IMR-90 (cell line): ENCODE measurements at regions not wholly inside any gene's neighbourhood (a gene's known extent, or its start where the extent isn't known, plus 50 kb on each side); places are given as distances from the start of the nearest gene placed in this dataset.

ENCODE experiments used
- ATAC-seq: fragments of 200-7000 bp; cut with Tn5 transposase; 2 replicates; pipeline ENCODE4 v1.9.1; 2020; ENCODE audit warnings: low read depth, mild to moderate bottlenecking, moderate library complexity
- BruUV-seq: library from RNA; stranded (reverse); fragments of 400-500 nt; replicated peaks from 2 replicates; lab custom pipeline; 2021; lab: Mats Ljungman, UMichigan
- CTCF ChIA-PET: fragments of 300-600 bp; formaldehyde crosslinking; extraction: SDS; loops from one replicate; lab custom pipeline; 2021; ENCODE audit warnings: antibody characterized with exemption; lab: Yijun Ruan, JAX
- POLR2A ChIA-PET: fragments of 300-600 bp; sonication (Branson Sonifier 250); formaldehyde crosslinking; loops from one replicate; lab custom pipeline; 2022; ENCODE audit warnings: antibody characterized with exemption; ENCODE audit not compliant: unreplicated experiment; lab: Charles Lee
- DNase-seq: peaks from one replicate; pipeline ENCODE4 v3.0.0; 2013
- H2AFZ ChIP-seq: replicated peaks from 2 replicates; pipeline ENCODE3; 2013; ENCODE audit warnings: low read length, mild to moderate bottlenecking; ENCODE audit not compliant: poor library complexity
- H2AK5ac ChIP-seq: 2 replicates; pipeline ENCODE4 v1.6.1; 2013; ENCODE audit warnings: low read depth, low read length, inconsistent platforms
- H2AK9ac ChIP-seq: replicated peaks from 2 replicates; pipeline ENCODE3; 2013; ENCODE audit warnings: mild to moderate bottlenecking, low read depth, low read length, moderate library complexity; ENCODE audit not compliant: poor library complexity
- H2BK120ac ChIP-seq: 2 replicates; pipeline ENCODE4 v1.6.1; 2013; ENCODE audit warnings: low read depth, low read length, inconsistent platforms
- H2BK15ac ChIP-seq: 3 replicates; pipeline ENCODE4 v1.6.1; 2013; ENCODE audit warnings: low read depth, low read length, inconsistent platforms
- H2BK20ac ChIP-seq: 2 replicates; pipeline ENCODE4 v1.6.1; 2013; ENCODE audit warnings: low read depth, mild to moderate bottlenecking, inconsistent platforms, low read length, moderate library complexity
- H2BK5ac ChIP-seq: 2 replicates; pipeline ENCODE4 v1.6.1; 2013; ENCODE audit warnings: mild to moderate bottlenecking, low read depth, low read length, inconsistent platforms; ENCODE audit not compliant: poor library complexity, severe bottlenecking
- H3K14ac ChIP-seq: replicated peaks from 2 replicates; pipeline ENCODE4 v1.6.1; 2013; ENCODE audit warnings: low read depth, low read length, inconsistent platforms
- H3K18ac ChIP-seq: 2 replicates; pipeline ENCODE4 v1.6.1; 2013; ENCODE audit warnings: low read depth, low read length, control low read depth
- H3K23ac ChIP-seq: 2 replicates; pipeline ENCODE4 v1.6.1; 2013; ENCODE audit warnings: low read depth, low read length, inconsistent platforms
- H3K27ac ChIP-seq: 2 replicates; pipeline ENCODE4 v1.5.1; 2013; ENCODE audit warnings: mild to moderate bottlenecking, control low read depth, low read length; ENCODE audit not compliant: insufficient read depth
- H3K27me3 ChIP-seq: 2 replicates; pipeline ENCODE4 v1.6.1; 2013; ENCODE audit warnings: low read length; ENCODE audit not compliant: control insufficient read depth, insufficient read depth
- H3K36me3 ChIP-seq: 2 replicates; pipeline ENCODE4 v1.6.1; 2013; ENCODE audit warnings: low read length, mixed read lengths; ENCODE audit not compliant: control insufficient read depth, insufficient read depth
- H3K4ac ChIP-seq: 2 replicates; pipeline ENCODE4 v1.6.1; 2013; ENCODE audit warnings: low read depth, low read length, inconsistent platforms
- H3K4me1 ChIP-seq: 2 replicates; pipeline ENCODE4 v1.6.1; 2013; ENCODE audit warnings: low read length, mixed read lengths; ENCODE audit not compliant: control insufficient read depth, insufficient read depth
- H3K4me2 ChIP-seq: 2 replicates; pipeline ENCODE4 v1.6.1; 2013; ENCODE audit warnings: low read depth, mild to moderate bottlenecking, control low read depth, low read length, moderate library complexity
- H3K4me3 ChIP-seq: 2 replicates; pipeline ENCODE4 v1.5.1; 2013; ENCODE audit warnings: low read depth, mild to moderate bottlenecking, control low read depth, low read length, moderate library complexity; ENCODE audit not compliant: insufficient read depth
- H3K56ac ChIP-seq: 2 replicates; pipeline ENCODE4 v1.6.1; 2013; ENCODE audit warnings: low read length, inconsistent platforms; ENCODE audit not compliant: insufficient read depth; ENCODE audit errors: extremely low read depth
- H3K79me1 ChIP-seq, 2 experiments: 2 replicates each; pipeline ENCODE4 v1.6.1; 2013; ENCODE audit warnings: low read length in 2 of 2, inconsistent platforms in 1 of 2, low read depth in 1 of 2
- H3K9ac ChIP-seq: 2 replicates; pipeline ENCODE4 v1.6.1; 2013; ENCODE audit warnings: low read depth, low read length, control low read depth
- H3K9me1 ChIP-seq: 2 replicates; pipeline ENCODE4 v1.6.1; 2013; ENCODE audit warnings: low read length, inconsistent platforms; ENCODE audit not compliant: insufficient read depth
- H3K9me3 ChIP-seq: 2 replicates; pipeline ENCODE4 v1.6.1; 2013; ENCODE audit warnings: low read length; ENCODE audit not compliant: control insufficient read depth, insufficient read depth
- H4K20me1 ChIP-seq: 2 replicates; pipeline ENCODE4 v1.6.1; 2013; ENCODE audit warnings: low read length, inconsistent platforms; ENCODE audit not compliant: insufficient read depth
- H4K5ac ChIP-seq: 2 replicates; pipeline ENCODE4 v1.6.1; 2013; ENCODE audit warnings: mild to moderate bottlenecking, low read depth, low read length, control low read depth
- H4K8ac ChIP-seq, 2 experiments: 2 replicates each; pipeline ENCODE4 v1.6.1; 2013; ENCODE audit warnings: low read depth in 2 of 2, low read length in 2 of 2, control low read depth in 1 of 2, inconsistent platforms in 1 of 2
- H4K91ac ChIP-seq: 2 replicates; pipeline ENCODE4 v1.6.1; 2013; ENCODE audit warnings: low read depth, low read length, inconsistent platforms; ENCODE audit not compliant: insufficient read depth
- BHLHE40 ChIP-seq: fragments of 150-350 bp; IDR thresholded peaks from 2 replicates; pipeline ENCODE4 v1.6.1; 2016; ENCODE audit warnings: mild to moderate bottlenecking, low read depth, low read length
- CEBPB ChIP-seq: IDR thresholded peaks from 2 replicates; pipeline ENCODE4 v1.6.1; 2012; ENCODE audit warnings: low read depth, low read length, improper control_type of control experiment
- CHD1 ChIP-seq: IDR thresholded peaks from 2 replicates; pipeline ENCODE4 v1.6.1; 2012; ENCODE audit warnings: low read depth, low read length, improper control_type of control experiment
- CTCF ChIP-seq: conservative IDR thresholded peaks from 2 replicates; pipeline ENCODE4 v1.5.1; 2012; ENCODE audit warnings: mild to moderate bottlenecking, low read depth, low read length, improper control_type of control experiment
- FOS ChIP-seq: fragments of 150-350 bp; IDR thresholded peaks from 2 replicates; pipeline ENCODE4 v1.6.1; 2016; ENCODE audit warnings: low read depth, low read length
- MAFK ChIP-seq: IDR thresholded peaks from 2 replicates; pipeline ENCODE4 v1.6.1; 2012; ENCODE audit warnings: low read depth, low read length, improper control_type of control experiment
- MAZ ChIP-seq: IDR thresholded peaks from 2 replicates; pipeline ENCODE4 v1.6.1; 2012; ENCODE audit warnings: low read depth, mild to moderate bottlenecking, low read length, improper control_type of control experiment, moderate library complexity, borderline replicate concordance
- MXI1 ChIP-seq: IDR thresholded peaks from 2 replicates; pipeline ENCODE4 v1.6.1; 2012; ENCODE audit warnings: low read depth, mild to moderate bottlenecking, low read length, moderate library complexity, borderline replicate concordance
- NFE2L2 ChIP-seq: fragments of 150-350 bp; IDR thresholded peaks from 2 replicates; pipeline ENCODE4 v1.6.1; 2016; ENCODE audit warnings: low read depth, mild to moderate bottlenecking, low read length
- POLR2A ChIP-seq: IDR thresholded peaks from 2 replicates; pipeline ENCODE4 v1.6.1; 2012; ENCODE audit warnings: mild to moderate bottlenecking, low read depth, low read length
- RAD21 ChIP-seq: IDR thresholded peaks from 2 replicates; pipeline ENCODE4 v1.6.1; 2012; ENCODE audit warnings: low read length, improper control_type of control experiment
- RCOR1 ChIP-seq: IDR thresholded peaks from 2 replicates; pipeline ENCODE4 v1.6.1; 2012; ENCODE audit warnings: mild to moderate bottlenecking, low read length, improper control_type of control experiment; ENCODE audit not compliant: insufficient replicate concordance
- RFX5 ChIP-seq: IDR thresholded peaks from 2 replicates; pipeline ENCODE4 v1.8.0; 2012; ENCODE audit warnings: low read depth, mild to moderate bottlenecking, low read length, moderate library complexity
- SMC3 ChIP-seq: fragments of 150-350 bp; IDR thresholded peaks from 2 replicates; pipeline ENCODE4 v1.6.1; 2016; ENCODE audit warnings: low read depth, mild to moderate bottlenecking, antibody characterized with exemption, low read length, moderate library complexity
- WGBS, 2 experiments: methylation state at CpG; one replicate each; pipeline versions ENCODE4 v1.1.5 to v1.1.7; 2013; ENCODE audit warnings: missing lambda C conversion rate in 2 of 2; ENCODE audit not compliant: insufficient read length in 1 of 2; ENCODE audit errors: extremely low coverage in 2 of 2; 5-methylcytosine and 5-hydroxymethylcytosine counted together
- dilution Hi-C: fragments of 300-500 bp; cut with HindIII; formaldehyde crosslinking; loops from one replicate; pipeline ENCODE4 v1.14.3; 2018; ENCODE audit warnings: low sequenced_read_pairs; ENCODE audit not compliant: unreplicated experiment
- in situ Hi-C: fragments of 300-500 bp; cut with MboI; formaldehyde crosslinking; loops from 3 replicates; pipeline ENCODE4 v1.14.3; 2019; ENCODE audit warnings: low sequenced_read_pairs, inconsistent platforms, mixed read lengths
- intact Hi-C: fragments of 100-400 bp; cut with micrococcal nuclease; formaldehyde crosslinking; loops from 2 replicates; pipeline ENCODE4 v1.10.0; 2022
- TF ChIP-seq, protein P1 (sequence below): fragments of 150-350 bp; IDR thresholded peaks from 2 replicates; pipeline ENCODE4 v1.6.1; 2016; ENCODE audit warnings: low read depth, mild to moderate bottlenecking, low read length, moderate library complexity, borderline replicate concordance
- TF ChIP-seq, protein P2 (sequence below): fragments of 150-350 bp; IDR thresholded peaks from 2 replicates; pipeline ENCODE4 v1.6.1; 2017; ENCODE audit warnings: mild to moderate bottlenecking, antibody characterized with exemption, low read length, low read depth

GRCh38 chr1:245094092-245094491, 60.7 kb upstream of the KIF26B start:
- Histone ChIP-seq H3K9ac (no peak overlapping the region), H3K36me3 (no peaks in the 10 kb centered on the region), H3K27ac (no peak overlapping the region), H2AK9ac (no peak overlapping the region), H3K9me1 (peaks cover 6% of the 10 kb centered on the region), H2BK5ac (no peak overlapping the region), H3K56ac (no peak overlapping the region), H3K4me1 (peaks cover 16% of the 10 kb centered on the region), H4K5ac (no peak overlapping the region), H2AFZ (no peak overlapping the region), H3K4me3 (no peak overlapping the region), H3K9me3 (no peaks in the 10 kb centered on the region), H2BK20ac (no peak overlapping the region), H3K27me3 (no peaks in the 10 kb centered on the region), H3K18ac (no peak overlapping the region), H3K4me2 (no peak overlapping the region), H2BK15ac (0 out of 3 replicates have a peak overlapping the region, but pooled peaks have one; percentile 8), H4K91ac (no peak overlapping the region), H3K4ac (no peak overlapping the region; the same call in 1 of the 2 replicates), H4K20me1 (no peaks in the 10 kb centered on the region), H2BK120ac (no peak overlapping the region), H4K8ac (no peak overlapping the region), H2AK5ac (no peak overlapping the region), H3K79me1 (peaks cover 0 to 5% of the 10 kb centered on the region in 2 experiments; a peak in 2 of 4 replicates), H3K14ac (no peak overlapping the region), H3K23ac (no peak overlapping the region)
- ChIA-PET POLR2A (no interaction called here), CTCF (no interaction called here)
- 93% methylated on average over 2 of the region's 10 CpGs; no CpG with 5 or more reads in 1 of the 2 experiments for WGBS, 2 experiments
- in situ Hi-C loops: no loop called here
- ATAC-seq (no peak), DNase-seq (no peak)
- intact Hi-C loops: no loop called here
- no peak for TF ChIP-seq CHD1
- no peak for TF ChIP-seq BHLHE40
- TF ChIP-seq, protein P1, sequence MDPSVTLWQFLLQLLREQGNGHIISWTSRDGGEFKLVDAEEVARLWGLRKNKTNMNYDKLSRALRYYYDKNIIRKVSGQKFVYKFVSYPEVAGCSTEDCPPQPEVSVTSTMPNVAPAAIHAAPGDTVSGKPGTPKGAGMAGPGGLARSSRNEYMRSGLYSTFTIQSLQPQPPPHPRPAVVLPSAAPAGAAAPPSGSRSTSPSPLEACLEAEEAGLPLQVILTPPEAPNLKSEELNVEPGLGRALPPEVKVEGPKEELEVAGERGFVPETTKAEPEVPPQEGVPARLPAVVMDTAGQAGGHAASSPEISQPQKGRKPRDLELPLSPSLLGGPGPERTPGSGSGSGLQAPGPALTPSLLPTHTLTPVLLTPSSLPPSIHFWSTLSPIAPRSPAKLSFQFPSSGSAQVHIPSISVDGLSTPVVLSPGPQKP: no peak
- TF ChIP-seq FOS: no peak
- TF ChIP-seq RAD21: no peak
- TF ChIP-seq RFX5: no peak
- no peak for TF ChIP-seq RCOR1
- TF ChIP-seq MXI1: no peak
- no peak for TF ChIP-seq CEBPB
- TF ChIP-seq NFE2L2: no peak
- TF ChIP-seq CTCF: no peak
- TF ChIP-seq POLR2A: no peak
- TF ChIP-seq MAFK: no peak
- no peak for TF ChIP-seq SMC3
- TF ChIP-seq, protein P2, sequence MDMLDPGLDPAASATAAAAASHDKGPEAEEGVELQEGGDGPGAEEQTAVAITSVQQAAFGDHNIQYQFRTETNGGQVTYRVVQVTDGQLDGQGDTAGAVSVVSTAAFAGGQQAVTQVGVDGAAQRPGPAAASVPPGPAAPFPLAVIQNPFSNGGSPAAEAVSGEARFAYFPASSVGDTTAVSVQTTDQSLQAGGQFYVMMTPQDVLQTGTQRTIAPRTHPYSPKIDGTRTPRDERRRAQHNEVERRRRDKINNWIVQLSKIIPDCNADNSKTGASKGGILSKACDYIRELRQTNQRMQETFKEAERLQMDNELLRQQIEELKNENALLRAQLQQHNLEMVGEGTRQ: no peak
- no peak for TF ChIP-seq MAZ
- BruUV-seq: no TSS peak
- dilution Hi-C loops: no loop called here
